B cell (primary cell): ENCODE measurements at regions not wholly inside any gene's neighbourhood (a gene's known extent, or its start where the extent isn't known, plus 50 kb on each side); places are given as distances from the start of the nearest gene placed in this dataset.
"Not testable (repeated sequence)": the region's sequence is repeated elsewhere in the genome, so short reads cannot be mapped to it uniquely, and the experiment has no call there.

Experiments
- EZH2 ChIP-seq: IDR thresholded peaks from 2 replicates; pipeline ENCODE4 v1.6.1; 2012; ENCODE audit warnings: borderline replicate concordance, low read depth, mild to moderate bottlenecking, moderate library complexity, low read length; ENCODE audit not compliant: insufficient read depth, poor library complexity, severe bottlenecking
- TF ChIP-seq, protein P1 (sequence below): fragments of 200-600 bp; IDR thresholded peaks from one replicate; pipeline ENCODE4 v1.8.0; 2022; ENCODE audit warnings: antibody characterized with exemption, mild to moderate bottlenecking

DNA sequence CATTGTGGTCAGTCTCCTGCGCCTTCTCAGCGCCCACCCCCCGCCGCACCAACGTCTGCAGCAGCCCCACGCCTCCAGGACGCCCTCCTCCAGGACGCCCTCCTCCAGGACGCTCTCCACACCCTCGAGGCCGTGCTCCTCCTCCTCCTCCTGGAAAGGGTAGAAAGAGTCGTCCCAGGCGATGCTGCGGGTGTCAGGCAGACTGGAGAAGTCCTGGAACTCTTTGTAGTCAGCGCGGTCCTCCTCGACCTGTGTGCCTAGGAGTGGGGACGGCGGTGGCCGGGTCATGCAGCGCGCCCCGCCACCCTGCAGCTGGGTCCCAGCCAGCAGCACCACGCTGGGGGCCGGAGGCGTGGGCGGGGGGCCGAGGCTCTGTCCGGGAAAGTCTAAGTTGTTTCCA, 58.7 kb upstream of the OR4C13 start:
- TF ChIP-seq, protein P1, sequence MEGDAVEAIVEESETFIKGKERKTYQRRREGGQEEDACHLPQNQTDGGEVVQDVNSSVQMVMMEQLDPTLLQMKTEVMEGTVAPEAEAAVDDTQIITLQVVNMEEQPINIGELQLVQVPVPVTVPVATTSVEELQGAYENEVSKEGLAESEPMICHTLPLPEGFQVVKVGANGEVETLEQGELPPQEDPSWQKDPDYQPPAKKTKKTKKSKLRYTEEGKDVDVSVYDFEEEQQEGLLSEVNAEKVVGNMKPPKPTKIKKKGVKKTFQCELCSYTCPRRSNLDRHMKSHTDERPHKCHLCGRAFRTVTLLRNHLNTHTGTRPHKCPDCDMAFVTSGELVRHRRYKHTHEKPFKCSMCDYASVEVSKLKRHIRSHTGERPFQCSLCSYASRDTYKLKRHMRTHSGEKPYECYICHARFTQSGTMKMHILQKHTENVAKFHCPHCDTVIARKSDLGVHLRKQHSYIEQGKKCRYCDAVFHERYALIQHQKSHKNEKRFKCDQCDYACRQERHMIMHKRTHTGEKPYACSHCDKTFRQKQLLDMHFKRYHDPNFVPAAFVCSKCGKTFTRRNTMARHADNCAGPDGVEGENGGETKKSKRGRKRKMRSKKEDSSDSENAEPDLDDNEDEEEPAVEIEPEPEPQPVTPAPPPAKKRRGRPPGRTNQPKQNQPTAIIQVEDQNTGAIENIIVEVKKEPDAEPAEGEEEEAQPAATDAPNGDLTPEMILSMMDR = not testable (repeated sequence)
- not testable (repeated sequence) for TF ChIP-seq EZH2
